NCI-H1092 (cell line): ENCODE measurements at regions not wholly inside any gene's neighbourhood (a gene's known extent, or its start where the extent isn't known, plus 50 kb on each side); places are given as distances from the start of the nearest gene placed in this dataset.

Source experiments
- DNase-seq: peaks from one replicate; lab custom pipeline; 2025; lab: John Stamatoyannopoulos, UW

DNA sequence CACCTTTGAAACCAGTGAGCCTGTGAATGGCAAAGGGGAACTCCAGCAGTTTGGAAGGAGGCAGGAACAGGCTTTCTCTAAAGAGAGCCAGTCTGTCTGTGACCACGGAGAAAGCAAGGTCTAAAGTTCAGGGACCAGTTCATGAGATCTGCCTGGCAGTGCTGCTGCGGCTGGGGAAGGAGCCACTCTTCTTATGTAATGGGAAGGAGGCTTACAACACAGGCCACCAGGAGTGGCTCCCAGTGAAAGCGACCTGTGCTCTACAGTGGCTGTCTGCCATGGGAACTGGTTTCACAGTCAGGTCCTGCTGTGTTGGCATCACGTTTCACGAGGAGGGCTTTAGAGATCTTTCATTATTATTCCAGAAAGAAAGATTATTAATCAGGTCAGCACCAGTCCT lies 291.9 kb upstream of the PRDM1 start:
- DNase-seq = no peak

DNA sequence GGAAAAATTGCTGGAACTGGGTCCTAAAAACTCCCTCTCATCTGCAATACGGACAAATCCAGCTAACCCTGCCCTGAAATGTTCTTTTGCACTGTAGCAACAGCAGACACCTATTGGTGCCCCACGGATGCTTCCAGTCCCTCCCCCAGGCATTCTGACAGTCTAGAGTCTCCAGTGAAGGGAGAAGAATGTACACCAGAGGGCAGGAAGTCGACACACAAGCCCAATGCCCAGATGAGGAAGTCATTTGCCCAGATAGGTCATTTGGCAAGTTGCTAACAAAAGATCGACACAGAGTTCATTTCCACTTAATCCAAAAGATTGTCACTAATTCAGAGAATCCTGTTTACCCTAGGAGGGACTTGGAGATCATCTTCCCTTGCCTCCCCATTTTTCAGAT lies 293.0 kb upstream of the PRDM1 start:
- no peak for DNase-seq

DNA sequence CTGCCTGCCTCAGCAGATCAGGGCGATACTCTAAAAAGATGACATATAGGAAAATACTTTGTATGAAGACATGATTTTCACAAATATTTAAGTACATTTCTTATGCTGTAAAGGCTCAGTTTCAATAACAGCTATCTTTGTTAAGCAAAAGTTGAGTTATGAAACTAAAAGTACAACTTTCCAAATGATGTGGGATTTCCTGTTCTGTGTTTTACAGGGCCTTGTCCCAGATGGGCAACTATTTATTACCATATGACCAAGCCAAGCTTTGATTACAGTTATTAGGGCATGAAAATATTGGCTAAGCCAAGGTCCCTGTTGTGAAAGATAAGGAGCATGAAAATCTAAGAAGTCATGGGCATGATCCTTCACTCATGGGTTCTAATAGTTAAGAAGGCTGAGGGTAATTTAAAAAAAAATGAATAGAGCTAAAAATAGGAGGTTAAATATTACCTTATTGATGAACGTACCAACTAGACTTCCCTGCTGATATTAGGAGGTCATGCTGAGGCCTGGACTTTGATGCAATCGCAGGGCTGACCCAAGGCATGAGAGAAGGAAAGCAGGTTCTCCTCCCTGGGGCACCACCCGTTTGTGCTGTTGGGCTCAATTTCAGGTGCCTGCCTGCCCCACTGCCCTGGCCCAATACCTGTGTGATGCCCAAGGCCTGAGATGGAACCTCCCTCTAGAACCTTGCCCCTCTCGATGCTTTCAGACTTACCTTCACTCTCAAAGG lies 294.4 kb upstream of the PRDM1 start:
- DNase-seq = no peak

DNA sequence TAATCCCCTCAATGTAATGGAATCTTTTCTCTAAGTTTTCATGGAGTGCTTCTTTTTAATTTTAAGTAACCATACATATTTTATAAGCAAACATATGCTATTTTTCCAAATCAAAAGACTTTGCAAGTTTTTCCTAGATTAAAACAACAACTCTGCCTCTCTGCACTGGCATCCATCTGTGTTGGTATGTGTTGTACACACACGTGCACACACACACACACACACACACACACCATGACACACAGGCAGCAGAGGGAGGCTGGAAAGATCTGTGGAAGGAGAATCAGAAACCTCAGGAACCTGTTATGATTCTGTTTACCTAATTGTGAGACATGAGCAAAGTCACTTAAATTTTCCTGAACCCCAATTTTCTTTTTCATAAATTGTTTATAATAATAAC lies 295.0 kb upstream of the PRDM1 start:
- no peak for DNase-seq

DNA sequence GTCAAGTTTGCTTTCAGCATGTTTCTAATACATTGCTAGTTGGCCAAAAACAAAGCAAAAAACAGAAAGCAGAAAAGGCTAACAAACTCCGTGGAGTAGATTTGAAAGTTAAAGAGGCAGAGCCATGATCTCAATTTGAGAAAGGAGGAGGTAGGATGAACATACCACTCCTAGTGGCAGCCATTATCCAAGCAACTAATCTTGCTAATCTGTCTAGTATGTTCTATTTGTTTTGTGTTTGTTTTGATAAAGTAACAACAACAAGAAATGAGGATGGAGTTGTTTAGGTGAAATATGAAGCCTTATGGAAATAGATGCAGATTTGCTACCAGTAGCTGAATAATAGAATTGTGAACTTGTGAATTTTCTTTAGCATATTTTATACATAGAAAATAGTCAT lies 295.5 kb upstream of the PRDM1 start:
- DNase-seq = no peak

DNA sequence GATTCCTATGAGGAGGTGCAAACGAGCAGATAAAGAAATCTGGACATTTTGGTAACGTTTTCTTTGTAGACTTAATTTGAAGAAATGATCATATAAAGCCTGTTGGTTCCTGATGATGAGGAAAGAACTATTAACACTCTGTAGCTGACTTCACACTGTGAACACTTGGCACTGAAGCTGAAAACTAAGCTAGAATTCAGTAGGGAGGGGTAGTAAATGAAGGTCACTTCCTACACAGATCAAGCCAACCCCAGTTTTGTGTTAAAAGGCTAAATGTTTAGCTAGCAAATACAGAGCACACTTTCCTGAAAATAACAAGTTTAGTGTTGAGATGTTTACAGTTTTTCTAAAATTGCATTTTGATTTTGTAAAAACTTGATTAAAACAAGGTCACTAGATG lies 296.2 kb upstream of the PRDM1 start:
- DNase-seq = no peak

DNA sequence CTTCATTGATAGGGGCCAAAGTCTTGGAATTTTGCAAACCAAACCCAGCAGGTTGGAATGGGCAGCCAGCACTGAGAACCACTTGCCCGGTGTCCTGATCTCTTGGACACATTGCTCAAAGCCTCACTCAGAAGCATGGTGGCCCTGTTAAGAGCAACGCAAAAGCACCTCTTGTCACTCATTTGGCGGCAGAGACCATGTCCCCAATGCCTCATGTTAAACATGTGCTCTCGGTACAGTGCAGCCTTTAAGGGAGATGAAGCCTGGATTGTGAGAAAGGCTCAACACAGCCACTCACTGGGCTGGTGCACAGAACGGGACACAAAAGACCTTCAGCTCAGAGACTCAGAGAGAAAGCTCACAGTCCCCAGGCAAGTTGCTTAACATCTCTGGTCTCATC lies 298.4 kb upstream of the PRDM1 start:
- DNase-seq = no peak

DNA sequence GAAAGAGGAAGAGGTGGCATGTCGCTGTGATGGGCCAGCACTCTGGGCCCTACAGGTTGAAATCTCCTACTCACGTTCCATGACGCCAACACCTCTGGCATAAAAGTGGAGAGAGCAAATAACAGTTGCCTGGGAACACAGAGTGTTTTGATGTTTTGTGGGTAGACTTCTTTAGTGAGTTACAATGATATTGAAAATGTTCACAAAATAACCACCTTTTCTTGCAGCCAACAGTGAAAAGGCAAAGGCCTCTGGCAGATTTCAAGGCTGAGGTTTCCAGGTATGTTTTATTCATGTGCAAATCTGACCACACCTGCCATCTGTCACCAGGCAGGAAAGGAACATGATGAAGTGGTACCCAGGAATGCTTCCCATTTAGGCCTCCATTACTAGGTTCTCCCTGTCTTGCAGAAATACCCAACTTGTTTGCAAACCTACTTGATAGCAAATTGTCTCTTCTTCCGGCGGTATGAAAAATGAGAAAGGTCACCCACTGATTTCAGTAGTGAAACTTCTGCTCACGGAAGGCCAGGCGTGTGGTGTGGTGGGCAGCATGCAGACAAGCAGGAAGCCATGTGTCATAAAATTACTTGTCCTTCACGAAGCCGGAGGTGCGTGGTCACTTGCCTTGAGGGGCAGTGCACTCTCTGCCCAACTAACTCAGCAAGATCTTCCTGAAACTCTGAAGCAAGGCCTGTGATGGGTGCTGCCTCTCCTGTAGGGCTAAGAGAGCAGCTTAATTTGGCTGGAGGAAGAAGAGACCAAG lies 299.1 kb upstream of the PRDM1 start:
- no peak for DNase-seq

DNA sequence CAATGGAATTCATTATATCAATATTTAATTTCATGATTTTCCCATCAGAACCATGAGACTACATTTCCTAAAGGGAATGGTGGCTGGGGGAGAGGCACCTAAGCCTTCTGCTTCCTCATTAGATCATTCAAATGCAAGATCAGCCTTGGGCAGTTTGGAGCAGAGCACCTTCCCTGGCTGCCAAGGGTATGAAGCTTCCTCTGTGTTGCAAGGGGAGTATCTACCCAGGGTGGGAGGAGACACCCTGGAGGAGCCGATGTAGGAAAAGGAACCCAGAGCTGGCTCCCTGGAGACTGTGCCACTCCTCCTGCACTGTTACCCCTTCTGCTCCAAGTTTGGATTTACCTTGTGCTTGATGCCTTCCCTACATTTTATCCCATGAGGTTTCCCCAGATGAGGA lies 299.7 kb upstream of the PRDM1 start:
- DNase-seq = no peak

DNA sequence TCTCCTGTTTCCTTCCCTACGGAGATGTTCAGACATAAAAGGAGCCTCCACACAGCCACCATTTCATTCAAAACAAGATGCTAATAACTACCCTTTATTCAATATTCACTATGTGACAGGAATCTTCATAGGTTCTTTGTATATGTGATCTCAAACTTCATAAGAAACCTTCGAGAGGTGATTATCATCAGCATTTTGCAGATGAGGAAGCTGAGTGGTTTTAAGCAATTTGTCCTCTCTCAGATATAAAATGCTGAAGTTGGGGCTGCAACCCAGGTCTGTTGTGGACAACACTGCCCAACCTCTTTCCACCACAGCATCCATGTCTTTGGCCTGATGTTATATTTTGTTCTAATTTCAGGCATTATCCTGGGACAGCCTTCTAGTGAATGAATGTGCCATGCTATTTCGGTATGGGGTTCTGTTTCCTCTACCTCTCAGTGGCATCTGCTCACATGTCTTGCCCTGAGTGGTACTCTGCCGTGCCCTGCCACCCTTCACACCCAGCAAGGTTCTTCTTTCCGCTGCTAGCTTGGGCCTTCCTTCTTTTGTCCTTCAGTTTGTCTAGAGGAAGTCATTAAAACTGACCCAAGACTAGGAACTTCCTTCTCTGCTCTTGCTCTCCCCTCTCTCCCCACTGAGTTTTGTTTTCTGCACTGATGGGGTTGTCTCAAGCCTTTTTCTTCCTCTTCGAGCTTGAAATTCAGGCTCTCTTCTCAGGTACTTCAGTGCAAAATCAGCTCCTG lies 300.9 kb upstream of the PRDM1 start:
- DNase-seq = no peak

DNA sequence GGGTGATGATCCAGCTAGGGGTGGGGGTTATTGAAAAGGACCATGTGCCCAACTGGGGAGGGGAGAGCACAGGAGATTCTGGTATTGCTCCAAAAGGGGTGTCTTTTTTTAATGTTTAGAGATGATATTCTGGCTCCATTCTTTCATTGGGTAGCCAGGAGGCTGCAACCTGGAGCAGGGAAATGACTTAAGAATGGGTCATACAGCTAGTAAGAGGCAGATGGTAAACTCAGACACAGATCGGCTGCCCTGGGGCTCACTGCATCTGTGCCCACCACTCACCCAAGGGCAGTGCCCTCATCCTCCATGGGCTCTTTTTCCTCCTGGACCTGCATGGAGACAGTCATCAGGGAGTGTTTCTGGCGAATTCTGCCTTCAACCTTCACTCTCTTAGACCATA lies 302.0 kb upstream of the PRDM1 start:
- no peak for DNase-seq

DNA sequence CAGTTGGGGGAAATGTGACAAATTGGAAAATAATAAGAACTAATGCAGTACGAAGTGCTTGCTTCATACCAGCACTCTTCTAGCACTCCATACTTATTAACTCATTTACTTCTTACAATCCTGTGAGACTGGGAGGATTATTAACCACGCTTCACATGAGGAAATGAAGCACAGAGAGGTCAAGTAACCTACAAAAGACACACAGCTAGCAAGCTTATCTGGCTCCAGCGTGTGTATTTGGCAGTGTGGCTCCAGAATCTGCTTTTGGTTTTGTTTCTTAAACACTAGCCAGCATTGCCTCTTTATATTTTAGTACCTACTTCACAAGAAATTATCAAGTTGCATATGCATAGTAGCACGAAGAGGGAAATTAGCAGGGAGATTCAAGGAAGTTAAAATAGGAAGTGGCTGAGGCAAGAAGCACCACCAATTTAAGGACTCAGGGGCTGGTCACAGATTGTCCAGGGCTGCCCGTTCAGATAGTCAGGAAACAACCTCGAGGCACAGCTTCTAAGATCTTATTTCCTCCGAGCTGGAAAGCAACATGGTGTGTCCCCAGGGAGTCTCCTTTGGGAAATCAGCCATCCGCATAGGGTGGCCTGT lies 302.7 kb upstream of the PRDM1 start:
- no peak for DNase-seq

DNA sequence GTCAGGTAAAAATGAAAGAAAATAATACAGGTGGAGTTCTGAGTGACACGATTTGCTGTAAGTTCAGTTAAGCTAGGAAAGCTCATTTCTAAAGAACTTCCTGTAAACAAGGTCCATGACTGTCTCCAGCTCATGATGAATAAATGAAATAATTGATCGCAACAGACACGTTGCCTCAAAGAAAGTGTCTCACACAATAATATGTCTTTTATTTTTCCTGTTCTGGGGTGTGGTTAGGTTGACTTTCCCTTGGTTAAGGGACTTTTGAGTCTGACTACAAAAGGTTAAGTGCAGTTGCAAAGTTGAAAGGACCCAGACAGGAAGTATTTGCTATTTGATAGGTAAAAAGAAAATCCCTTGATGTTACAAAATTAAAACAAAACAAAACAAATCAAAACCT lies 304.2 kb upstream of the PRDM1 start:
- DNase-seq = no peak

DNA sequence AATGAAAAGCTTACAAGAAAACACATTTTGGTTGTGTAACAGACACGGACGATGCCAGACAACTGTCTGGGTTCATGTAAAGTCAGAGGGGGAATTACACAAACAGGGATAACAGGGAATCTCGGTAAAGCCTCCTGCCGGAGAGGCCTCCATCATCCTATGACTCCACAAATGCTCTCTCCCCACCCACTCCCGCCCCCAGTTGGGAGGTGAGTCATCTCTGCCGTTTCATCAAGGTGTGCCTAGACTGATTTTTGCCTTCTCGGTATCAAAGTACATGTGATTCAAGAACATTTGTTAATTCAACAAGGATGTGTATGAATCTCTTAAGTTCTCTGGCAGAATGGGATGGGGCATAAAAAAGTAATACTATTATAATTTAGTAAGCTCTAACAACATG lies 304.9 kb upstream of the PRDM1 start:
- no peak for DNase-seq

DNA sequence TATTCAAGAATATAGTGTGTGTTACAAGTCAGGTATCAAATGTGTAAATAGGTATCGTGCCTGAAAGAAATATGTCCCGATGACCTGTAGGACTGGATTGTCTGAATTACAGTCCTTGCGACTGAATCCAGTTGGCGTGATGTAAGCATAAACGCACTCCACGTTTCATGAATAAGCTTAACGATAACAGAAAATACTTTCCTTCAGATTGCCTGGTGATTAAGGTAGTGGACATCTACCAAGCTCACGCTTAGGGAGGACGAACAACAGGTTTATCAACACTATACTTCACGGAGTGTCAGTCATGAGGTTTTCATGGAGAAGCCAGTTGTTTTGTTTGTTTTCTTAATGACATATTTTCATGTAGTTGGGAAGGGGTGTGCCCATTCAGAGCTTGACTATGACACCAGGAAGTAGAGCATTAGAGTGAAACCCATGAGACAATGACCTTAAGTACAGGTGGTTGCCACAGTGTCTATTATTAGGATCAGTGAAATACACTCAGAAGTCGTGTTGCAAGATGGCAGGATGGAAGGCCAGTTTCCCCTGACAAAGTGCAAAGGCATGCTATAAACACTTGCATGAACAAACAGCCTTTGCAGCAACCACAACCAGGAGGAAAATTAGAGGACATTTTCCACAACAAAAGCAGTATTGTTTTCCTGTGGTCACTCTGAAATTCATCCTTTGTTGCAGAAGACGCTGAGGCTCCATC lies 305.8 kb upstream of the PRDM1 start:
- DNase-seq = no peak

DNA sequence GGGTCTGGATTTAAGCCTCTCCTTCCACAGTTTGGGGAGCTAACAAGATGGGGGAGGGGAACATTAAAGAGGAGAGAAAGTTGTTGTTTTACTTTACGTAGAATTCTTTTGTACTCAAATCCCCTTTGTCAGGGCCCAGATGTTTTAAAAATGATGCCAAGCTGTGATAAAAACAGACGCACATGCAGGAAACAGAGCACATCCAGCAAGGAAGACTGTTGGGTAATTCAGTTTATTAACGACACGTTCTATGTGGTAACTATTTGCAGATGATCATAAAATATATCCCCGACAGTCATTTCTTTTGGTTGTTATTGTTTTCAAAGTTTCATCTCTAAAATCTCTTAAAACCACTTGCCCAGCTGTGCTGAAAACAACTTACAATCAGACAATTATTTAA lies 307.0 kb upstream of the PRDM1 start:
- DNase-seq = no peak

DNA sequence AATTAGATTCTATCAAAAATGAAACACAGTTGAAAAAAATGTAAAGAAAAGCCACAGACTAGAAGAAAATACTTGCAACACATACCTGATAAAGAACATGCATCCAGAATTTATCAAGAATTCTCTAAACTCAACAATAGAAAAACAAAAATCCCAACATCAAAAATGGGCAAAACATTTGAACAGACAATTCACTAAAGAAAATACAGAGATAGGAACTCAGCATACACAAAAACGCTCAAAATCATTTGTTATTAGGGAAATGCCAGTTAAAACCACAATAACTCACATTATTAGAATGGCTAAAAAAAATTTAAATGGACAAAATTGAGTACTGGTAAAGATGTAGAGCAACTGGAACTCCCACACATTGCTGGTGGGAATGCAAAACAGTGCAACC lies 311.0 kb upstream of the PRDM1 start:
- DNase-seq = no peak

DNA sequence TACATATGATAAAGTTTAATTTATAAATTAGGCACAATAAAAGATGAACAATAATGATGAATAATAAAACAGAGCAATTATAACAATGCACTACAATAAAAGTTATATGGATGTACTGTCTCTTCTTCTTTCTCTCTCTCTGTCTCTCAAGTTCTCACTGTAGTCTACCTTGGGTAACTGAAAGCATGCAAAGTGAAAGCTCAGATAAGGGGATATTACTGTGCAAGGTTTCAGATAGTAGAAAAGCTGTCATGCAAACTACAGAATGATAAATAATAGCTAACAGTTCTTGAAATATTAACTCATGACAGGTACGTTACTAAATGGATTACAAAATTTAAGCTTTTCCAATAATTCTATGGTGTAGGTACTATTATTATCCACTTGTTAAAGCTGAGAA lies 311.9 kb upstream of the PRDM1 start:
- DNase-seq = no peak

DNA sequence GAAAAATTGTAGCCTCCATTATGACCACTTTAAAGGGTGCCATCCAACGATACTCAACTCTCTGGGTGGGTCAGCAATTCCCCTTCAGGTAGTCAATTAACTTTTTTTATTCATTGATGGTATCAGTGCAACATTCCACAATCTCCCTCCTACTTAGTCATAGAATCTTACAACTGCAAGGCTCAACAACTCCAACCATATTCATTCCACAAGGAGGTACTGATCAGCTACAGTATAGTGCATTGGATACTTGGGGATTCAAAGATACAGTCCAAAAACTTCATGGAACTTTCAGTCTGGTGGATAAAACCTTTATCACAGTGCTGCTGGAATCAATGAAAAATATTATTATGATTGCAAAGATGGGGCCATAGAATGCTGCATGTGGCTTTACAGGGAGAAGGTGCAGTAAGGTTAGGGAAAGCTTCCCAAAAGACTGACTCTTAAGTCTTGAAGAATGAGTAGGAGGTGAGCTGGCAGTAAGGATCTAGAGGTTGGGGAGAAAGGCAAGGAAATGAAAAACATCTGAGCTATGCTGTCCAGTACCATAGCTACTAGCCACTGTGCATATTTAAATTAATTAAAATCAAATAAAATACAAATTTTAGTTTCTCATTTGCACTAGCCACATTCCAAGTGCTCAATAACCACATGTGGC lies 314.7 kb upstream of the PRDM1 start:
- no peak for DNase-seq

DNA sequence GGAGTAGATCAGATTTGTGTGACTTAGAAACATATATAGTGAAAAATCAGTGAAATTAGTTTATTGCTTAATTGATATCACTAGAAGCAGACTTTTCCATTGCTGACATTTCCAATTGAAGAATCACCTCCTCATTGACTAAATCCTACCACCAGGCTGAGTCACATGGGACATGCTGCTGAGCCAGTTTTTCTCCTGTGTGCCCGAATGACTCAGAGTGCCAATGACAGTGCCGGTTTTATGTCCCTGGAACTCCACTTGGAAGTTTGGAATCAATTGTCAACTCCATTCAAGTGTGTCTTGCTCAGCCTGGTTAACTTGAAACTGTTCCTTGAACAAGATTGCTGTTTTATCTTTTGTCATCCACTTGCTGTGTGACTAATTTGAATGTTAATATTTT lies 316.1 kb upstream of the PRDM1 start:
- DNase-seq = no peak

DNA sequence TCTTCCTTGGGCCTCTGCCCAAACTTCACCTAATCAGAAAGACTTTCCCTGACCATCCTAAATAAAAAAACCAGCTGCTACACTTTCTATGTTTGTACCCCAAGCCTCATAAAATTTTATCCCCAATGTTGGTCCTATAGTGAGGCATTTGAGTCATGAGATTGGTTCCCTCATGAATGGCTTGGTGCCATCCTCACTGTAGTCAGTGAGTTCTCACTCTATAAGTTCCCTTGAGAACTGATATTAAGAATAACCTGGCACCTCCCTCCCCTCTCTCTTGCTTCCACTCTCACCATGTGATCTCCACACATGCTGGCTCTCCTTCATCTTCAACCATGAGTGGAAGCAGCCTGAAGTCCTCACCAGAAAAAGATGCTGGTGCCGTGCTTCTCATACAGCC lies 316.9 kb upstream of the PRDM1 start:
- no peak for DNase-seq

DNA sequence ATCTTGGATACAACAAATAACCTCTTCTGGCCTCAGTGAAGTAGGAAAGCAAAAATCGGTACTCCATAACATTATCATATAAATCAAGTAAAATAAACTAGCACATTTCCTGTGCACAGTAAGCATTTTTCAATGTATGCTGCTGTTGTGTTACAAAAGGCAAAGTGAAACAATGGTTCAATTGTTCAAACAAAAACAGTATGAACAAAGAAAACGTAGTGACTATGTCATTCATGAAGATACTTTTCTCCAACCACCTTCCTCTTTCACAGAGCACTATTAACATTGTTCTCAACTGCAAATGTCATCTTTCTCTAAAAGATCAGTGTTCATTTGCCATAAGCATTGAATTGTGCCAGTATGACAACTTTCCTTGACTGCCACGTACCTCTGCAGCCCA lies 318.6 kb upstream of the PRDM1 start:
- DNase-seq = no peak
